SKM-1 treated with dmso at 0.1 percent for 144 hours (cell line): ENCODE measurements at regions not wholly inside any gene's neighbourhood (a gene's known extent, or its start where the extent isn't known, plus 50 kb on each side); places are given as distances from the start of the nearest gene placed in this dataset.

Source experiments
- DNase-seq: peaks from one replicate; lab custom pipeline; 2025; ENCODE audit not compliant: unreplicated experiment; lab: John Stamatoyannopoulos, UW

DNA sequence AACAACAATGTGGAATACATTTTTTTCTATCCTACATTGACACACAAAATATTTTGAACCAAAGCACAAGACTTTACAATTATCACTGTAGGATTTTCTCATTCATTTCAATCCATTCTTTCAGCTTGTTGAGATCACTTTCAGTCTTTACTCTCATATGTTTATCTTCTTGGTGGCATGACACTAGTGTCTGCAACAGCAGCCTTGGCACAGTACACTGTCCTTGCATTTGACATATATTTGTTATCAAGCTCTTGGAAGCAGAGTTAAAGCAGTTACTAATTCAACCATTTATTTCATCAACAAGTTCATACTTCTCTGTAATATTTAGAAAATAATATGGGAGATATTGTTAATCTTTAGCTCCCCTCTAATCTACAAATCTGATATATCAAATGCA, 922.4 kb upstream of the ADGRL2 start:
- DNase-seq = no peak

DNA sequence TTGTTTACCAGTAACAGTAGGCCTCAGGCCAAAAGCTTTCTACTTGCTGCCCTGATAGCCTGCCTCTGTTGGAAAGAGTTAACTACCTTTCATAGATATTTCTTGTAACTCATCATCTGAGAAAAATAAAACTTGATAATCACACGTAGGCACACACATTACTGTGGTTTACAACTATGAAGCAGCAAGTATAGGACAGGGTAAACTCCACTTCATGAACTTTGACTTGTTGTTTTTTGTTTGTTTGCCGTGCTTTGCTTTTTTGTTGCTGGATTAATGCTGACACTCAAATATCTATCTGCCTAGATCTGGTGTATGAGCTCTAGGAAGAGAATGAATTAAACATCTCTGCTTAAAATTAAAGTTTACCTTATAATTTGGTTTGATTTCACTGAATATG, 924.7 kb upstream of the ADGRL2 start:
- DNase-seq = no peak

DNA sequence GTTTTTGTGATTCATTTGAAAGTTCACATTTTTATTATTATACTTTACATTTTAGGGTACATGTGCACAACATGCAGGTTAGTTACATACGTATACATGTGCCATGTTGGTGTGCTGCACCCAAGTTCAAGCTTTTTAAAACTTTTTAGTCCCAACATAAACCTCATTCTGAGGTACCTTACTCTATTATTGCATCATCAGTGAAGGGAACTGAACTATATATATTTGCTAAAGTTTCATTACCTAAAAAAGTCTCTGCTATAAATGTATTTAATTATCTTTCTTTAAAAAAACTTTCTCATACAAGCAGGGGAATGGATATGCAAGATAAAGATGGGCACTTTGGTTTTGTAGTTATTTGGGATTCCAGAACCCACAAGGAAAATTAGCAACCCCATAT, 931.4 kb upstream of the ADGRL2 start:
- no peak for DNase-seq

DNA sequence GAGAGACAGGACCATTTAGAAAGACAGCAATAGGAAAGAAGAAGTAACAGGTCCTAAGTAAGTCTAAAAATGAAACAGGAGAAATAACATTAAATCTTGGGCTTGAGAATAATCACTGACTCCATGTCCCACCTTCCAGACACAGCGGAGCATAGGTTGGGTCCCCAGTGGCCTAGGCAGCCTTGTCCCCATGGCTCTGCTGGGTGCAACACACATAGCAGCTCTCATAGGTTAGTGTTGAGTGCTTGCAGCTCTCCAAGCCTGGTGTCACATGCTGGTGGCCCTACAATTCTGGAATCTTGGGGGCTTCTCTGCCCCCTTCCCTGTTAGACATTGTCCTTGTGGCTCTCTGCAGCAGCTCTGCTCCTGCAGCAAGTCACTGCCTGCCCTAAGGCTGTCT, 952.8 kb upstream of the ADGRL2 start:
- no peak for DNase-seq

DNA sequence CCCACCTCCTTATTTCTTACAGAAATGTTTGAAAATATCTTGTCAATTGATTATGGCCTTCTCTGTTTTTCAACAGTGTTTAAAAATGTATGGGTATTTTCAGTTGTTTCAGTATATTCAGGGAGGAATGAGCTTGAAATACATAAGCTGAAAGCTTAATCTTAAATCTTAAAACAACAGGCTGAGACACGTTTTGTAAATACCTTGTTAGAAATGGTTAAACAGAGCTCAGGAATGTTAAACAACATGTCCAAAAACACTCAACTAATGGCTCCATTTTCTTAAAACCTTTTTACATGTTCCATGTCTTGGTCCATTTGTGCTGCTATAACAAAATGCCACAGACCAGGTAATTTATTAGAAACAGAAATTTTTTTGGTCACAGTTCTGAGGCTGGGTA, 953.8 kb upstream of the ADGRL2 start:
- DNase-seq = no peak

DNA sequence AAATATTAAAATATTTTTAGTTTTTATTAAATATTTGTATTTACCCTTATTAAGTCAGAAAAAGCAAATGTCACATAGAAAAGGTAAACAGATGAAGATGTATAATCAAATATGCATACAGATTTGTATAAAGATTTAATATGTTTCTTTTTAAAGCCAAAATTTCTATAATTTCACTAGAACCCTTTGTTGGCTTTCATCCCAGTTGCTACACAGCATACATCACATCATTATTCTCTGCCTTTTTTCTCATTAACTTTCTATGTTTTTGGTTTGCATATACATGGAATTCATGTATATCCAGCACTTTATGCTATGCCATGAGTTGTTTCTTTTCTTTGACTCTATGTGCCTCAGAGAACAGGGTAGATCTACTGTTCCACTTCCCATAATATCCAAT, 957.9 kb upstream of the ADGRL2 start:
- DNase-seq = no peak

DNA sequence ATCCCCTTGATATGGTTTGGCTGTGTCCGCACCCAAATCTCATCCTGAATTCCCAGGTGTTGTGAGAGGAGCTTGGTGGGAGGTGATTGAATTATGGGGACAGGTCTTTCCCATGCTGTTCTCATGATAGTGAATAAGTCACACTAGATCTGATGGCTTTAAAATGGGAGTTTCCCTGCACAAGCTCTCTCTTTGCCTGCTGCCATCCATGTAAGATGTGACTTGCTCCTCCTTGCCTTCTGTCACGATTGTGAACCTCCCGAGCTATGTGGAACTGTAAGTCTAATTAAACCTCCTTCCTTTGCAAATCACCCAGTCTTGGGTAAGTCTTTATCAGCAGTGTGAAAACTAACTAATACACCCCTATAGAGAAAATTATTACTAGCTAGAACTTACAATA, 959.5 kb upstream of the ADGRL2 start:
- no peak for DNase-seq

DNA sequence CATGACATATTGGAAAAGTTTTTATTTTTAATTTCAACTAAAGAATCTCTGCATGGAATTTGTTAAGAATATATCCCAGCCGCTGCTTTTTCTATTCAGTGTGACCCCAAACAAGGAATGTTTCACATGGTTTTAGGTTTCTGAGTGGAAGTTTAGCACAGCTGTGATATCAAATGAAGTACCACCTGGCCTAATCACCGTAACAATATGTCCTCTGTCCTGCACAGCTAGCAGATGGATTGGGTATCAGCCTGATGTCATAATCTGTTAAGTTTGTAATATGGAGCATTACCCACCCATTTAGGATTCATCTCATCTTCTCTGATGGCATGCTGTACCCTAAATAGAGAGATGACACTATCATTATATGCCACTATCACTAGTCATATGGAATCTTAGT, 963.7 kb upstream of the ADGRL2 start:
- DNase-seq = no peak

DNA sequence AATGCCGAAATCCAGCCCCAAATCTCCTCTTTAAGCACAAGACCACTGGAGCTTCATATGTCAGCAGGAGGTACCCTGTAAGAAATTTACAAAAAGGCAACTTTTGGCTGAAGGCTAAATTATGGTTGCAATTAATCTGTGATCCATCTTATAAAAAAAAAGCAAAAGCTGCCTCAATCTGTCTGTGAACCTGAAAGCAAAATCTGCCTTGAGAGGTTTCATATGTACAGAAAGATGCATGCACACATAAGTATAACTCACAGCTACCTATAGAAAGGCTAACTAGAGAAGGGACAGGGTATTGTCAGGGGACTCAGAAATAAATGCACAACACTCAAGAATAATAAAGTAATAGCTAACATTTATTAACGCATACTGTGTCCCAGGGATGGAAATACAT, 964.2 kb upstream of the ADGRL2 start:
- no peak for DNase-seq

DNA sequence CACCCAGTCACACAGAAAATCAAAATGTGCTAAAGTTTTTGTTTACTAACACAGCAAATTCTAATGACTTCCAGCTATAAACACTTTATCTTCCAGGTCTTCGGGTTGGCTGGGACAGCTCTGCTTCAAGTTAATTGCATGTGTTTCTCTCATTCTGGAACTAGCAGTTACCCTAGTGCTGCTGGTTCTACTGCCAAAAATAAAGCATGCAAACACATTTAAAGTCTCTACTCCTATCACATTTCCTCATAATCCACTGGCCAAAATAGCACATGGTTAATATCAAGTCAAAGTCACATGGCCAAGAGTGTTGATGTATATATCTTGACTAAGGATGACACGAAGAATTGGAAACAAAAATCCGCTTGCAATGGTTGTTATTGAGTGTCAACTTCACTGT, 973.1 kb upstream of the ADGRL2 start:
- DNase-seq = no peak

DNA sequence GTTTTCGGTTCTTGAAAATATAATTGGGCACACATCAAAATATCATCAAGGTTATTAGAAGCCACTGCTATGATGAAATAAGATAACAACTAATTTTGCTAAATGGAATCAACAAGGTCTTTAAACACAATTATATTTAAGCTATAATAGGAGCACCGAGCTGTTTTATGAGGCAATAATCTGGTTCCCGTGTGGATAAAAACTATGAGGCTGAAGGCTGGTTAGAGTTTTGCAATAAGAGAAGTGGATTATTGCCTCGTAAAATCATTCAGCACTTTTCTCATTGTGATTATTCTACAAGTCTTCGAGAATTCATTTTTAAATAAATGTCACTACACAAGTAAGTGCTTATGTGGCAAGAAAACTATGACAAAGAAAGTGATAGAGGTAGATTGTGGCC, 975.7 kb upstream of the ADGRL2 start:
- DNase-seq = no peak

DNA sequence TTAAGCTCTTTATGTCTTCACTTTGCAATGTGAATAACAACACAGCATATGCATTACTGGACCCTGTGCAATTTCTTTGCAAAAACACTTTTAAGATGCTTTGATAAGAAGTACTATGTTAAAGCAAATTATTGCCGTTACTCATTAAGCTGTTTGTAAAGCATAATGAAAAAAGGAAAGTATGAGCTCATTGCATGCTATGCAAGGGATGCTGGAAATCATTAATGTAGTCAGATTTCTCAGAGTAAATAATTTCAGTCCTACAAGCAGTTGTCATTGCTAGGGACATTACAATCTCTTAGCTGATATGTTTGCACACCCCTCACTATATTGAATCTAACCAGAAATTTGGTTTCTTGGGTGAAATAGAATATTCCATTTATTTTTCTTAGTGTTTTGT, 982.5 kb upstream of the ADGRL2 start:
- no peak for DNase-seq

DNA sequence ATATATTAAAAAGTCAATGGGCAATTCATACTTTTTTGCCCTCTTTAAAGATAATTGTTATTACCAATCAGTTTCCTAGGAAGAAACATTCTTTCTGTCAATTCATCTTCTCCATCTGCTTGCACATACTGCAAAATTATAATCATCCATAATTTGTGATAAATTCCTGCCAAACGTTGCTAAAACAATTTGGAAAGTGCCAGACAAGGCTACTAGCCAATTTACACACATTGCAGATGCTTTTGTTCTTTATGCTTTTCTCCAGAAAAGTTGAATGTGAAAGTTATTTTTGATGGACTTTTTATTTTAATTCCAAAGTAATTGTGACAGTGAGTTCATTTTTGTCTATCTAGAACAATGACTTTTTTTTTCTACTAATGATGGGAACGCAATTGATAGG, 992.8 kb upstream of the ADGRL2 start:
- DNase-seq = no peak

DNA sequence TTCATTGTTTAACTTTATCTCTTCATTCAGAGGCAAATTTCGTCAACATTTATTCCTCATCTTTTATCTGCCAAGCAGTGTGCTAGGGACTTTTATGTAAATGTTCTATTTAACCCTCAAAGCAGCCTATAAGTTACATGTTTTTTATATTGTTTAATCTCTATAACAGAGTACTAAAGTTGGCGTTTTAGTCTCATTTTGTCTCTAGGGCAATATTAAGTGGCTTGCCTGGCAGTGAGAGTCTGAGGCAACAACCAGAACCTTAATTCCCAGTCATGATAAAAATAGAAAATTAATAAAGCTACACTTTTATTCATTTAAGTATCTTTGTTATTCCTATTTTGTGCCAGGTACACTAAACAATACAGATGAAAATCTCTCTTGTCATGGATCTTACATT, 994.3 kb upstream of the ADGRL2 start:
- DNase-seq = no peak

DNA sequence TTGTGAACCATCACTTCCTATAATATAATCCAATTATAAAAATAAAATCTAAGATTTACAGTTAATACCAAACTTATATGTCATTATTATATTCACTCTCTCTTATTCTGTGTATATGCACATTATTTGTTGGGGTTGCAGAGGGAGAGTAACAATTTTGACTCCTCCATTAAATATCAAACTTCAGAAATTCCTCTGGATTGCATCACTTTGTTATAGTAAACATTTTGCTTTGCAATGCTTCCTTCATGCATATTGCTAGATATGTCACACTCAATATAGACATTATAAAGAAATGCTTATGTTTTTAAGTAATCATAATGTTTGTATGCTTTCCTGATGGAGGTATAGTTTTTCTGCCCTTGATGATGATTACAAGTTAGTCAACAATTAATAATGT, 999.0 kb upstream of the ADGRL2 start:
- no peak for DNase-seq

DNA sequence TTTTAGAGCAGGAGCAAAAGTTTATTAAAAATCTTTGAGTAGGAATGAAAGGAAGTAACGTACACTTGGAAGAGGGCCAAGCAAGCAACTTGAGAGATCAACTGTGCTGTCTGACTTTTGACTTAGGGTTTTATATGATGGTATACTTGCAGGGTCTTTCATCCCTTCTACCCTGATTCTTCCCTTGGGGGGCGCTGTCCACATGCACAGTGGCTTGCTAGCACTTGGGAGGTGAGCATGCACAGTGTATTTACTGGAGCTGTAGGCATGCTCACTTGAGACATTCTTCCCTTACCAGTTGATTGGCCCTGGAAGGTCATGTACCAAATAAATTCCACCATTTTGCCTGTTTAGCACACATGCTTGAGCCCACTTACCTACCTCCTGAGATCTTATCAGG, 1001.3 kb upstream of the ADGRL2 start:
- DNase-seq = no peak

DNA sequence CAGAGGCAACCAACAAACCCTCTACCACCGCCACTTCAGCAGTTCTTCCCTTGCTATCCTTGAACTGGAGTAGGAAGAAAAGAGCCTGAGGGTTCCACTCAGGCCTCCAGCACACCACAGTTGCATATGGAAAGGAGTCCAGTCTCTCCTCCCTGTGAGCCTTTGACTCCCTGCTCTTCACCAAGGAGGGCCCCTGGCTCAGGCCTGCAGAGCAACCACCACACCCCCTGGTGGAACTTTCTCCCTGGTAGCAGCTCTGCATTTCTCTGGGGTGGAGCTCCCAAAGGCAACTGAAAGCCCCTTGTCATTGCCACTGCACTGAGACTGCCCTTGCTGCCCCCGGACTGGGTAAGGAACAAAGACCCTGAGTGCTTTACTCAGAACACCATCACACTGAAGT, 1021.5 kb upstream of the ADGRL2 start:
- DNase-seq = no peak

DNA sequence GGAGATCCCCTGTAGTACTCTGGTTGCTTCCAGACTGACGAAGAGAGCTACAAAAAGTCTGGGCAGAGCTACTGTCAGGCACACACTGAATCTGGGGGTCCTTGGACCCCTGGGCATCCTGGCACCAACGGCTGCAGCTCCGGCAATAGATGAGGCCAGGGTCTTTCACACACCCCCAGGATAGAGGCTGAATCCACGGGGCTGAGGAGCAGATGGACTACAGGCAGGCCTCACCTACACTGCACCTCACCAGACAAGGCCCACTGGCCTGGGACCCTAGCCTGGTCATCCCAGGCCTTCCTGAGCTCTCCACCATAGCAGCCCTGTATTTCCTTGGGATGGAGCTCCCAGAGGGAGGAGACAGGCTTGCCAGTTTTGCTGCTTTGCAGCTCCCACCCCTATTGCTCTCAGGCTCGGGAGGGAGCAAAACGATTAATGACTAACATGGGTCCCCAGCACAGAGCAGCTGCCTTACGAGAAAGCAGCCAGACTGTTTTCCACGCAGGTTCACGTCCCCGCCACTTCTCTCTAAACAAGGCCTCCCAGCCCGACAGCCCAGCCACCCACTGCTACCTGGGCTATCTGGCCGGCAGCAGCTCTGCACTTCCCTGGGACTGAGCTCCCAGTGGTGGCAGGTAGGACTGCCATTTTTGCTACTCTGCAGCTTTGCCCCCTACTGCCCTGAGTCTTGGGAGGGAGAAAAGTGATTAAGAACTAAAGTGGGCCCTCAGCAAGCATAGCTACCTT, 1022.5 kb upstream of the ADGRL2 start:
- DNase-seq = no peak

DNA sequence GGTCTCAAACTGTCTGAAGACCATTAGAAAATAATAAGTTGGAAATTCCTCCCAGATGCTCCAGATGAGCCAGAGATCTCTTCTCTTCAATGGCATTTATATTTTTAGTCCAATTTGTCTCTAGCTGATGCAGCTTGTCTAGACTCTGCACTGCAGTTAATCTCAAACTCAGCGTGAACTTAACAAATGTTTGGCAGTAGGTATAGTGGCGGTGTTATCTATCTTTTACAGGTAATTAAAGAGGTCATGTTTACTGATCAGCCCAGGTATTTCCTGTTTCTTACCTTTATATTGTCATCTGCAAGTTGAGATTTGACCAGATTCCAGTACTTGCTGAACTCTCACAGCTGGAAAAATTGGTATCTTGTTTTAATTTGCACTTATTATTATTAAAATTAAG, 1024.5 kb upstream of the ADGRL2 start:
- DNase-seq = no peak

DNA sequence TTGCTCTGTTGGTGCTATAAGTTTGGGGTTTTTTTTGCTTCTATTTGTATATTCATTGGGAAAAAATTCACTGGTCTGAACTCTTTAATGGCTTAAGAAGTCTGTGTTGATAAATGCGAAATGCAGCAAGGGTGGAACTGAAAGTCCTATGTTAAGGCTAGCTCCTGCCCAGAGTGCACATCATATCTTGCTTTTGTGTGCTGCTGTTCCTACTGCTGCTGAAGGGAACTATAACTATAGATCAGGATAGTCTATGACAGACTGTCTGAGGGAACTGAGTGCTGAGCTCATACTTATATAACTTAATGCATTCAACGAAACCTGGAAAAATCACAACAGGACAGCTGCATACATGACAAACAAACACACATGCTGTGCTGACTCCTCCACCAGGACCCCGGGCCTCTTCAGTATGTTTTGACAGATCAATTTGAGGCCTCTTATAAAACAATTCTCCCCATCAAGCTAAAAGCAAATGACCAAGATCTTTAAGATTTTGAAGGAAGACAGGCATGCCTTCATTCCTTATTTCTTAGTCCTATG, 1031.5 kb upstream of the ADGRL2 start:
- DNase-seq = no peak

DNA sequence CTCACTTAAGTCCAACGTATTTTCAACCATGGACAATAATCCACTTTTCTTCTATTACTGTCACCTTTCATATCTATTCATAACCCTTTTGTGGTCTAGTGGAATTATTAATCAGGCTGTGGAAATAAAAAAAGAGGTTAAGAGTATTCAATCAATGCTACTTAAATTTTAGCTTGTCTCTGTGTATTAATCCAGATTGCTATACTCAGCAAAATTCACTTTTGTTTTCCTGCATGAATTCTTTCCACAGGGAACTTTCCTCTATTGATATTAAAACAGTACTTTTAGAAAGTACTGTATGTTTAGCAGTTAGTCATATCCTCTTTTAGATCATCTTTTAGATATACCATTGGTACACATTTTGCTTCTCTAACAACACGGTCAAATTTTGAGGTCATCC, 1033.0 kb upstream of the ADGRL2 start:
- no peak for DNase-seq

DNA sequence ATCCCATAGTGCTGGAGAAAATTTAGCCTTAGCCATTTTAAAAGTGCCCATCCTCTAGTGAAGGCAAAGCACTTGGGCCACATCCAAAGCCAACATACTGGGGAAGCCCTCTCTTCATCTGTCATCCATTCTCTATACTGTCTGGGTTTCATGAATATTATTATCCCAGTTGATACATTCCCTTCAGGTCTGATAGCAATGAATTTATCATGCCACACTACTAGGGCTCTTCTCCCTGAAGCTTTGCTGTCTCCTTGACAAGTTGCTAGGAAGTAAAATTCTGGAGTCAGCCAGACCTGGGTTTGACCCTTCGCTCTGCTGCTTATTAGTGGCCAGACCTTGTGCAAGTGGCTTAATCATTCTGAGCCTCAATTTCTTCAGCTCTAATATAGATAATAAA, 1041.4 kb upstream of the ADGRL2 start:
- no peak for DNase-seq

DNA sequence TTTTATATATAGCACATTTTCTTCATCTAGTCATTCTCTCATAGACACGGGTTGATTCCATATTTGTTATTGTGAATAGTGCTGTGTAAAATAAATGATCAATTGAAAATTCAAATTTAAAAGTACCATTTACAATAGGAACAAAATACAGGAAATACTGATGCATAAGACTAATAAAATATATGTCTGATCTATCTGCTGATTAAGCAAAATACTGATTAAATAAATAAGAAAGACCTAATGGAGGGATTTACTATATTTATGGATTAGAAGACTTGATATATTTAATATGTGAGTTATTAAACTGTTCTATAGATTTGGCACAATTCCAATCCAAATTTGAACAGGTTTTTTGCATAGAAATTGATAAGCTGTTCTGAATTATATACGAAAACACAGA, 1044.8 kb upstream of the ADGRL2 start:
- DNase-seq = no peak
